ENCODE measurements at regions not wholly inside any gene's neighbourhood (a gene's known extent, or its start where the extent isn't known, plus 50 kb on each side); places are given as distances from the start of the nearest gene placed in this dataset.

GRCh38 chr20:50265245-50265946 is 74.8 kb downstream of the CEBPB start:
- no peak for TF ChIP-seq GATA3 (IDR thresholded peaks at IDR 0.05; ENCODE audit: low read depth, low read length)
- no peak for TF ChIP-seq GATA2 (IDR thresholded peaks at IDR 0.05; ENCODE audit: low read depth, low read length)

GRCh38 chr20:50266293-50267040 is 75.8 kb downstream of the CEBPB start:
- TF ChIP-seq GATA3 (IDR thresholded peaks at IDR 0.05; ENCODE audit: low read depth, low read length) (no peak), GATA2 (IDR thresholded peaks at IDR 0.05; ENCODE audit: low read depth, low read length) (no peak)

- TF ChIP-seq GATA3 (IDR thresholded peaks at IDR 0.05; ENCODE audit: low read depth, low read length) (no peak), GATA2 (IDR thresholded peaks at IDR 0.05; ENCODE audit: low read depth, low read length) (no peak)
Measured at GRCh38 chr20:50267041-50267865, 76.6 kb downstream of the CEBPB start.

- TF ChIP-seq GATA3 (IDR thresholded peaks at IDR 0.05; ENCODE audit: low read depth, low read length) = no peak
- no peak for TF ChIP-seq GATA2 (IDR thresholded peaks at IDR 0.05; ENCODE audit: low read depth, low read length)
Measured at GRCh38 chr20:50267866-50268219, 77.2 kb downstream of the CEBPB start.

- TF ChIP-seq GATA3 (IDR thresholded peaks at IDR 0.05; ENCODE audit: low read depth, low read length) (no peak), GATA2 (IDR thresholded peaks at IDR 0.05; ENCODE audit: low read depth, low read length) (no peak)
Measured at GRCh38 chr20:50269091-50270033, 78.7 kb downstream of the CEBPB start.

- no peak for TF ChIP-seq GATA3 (IDR thresholded peaks at IDR 0.05; ENCODE audit: low read depth, low read length)
- TF ChIP-seq GATA2 (IDR thresholded peaks at IDR 0.05; ENCODE audit: low read depth, low read length) = no peak
Measured at GRCh38 chr20:50270034-50270395, 79.4 kb downstream of the CEBPB start.

- TF ChIP-seq GATA3 (IDR thresholded peaks at IDR 0.05; ENCODE audit: low read depth, low read length) (no peak), GATA2 (IDR thresholded peaks at IDR 0.05; ENCODE audit: low read depth, low read length) (no peak)
Measured at GRCh38 chr20:50270569-50270968, 79.9 kb downstream of the CEBPB start.

GRCh38 chr20:50271176-50271575 is 80.5 kb downstream of the CEBPB start:
- TF ChIP-seq GATA2 (IDR thresholded peaks at IDR 0.05; ENCODE audit: low read depth, low read length) (no peak), GATA3 (IDR thresholded peaks at IDR 0.05; ENCODE audit: low read depth, low read length) (no peak)

- TF ChIP-seq GATA3 (IDR thresholded peaks at IDR 0.05; ENCODE audit: low read depth, low read length) = no peak
- no peak for TF ChIP-seq GATA2 (IDR thresholded peaks at IDR 0.05; ENCODE audit: low read depth, low read length)
Measured at GRCh38 chr20:50271612-50272011, 81.0 kb downstream of the CEBPB start.

- no peak for TF ChIP-seq GATA3 (IDR thresholded peaks at IDR 0.05; ENCODE audit: low read depth, low read length)
- TF ChIP-seq GATA2 (IDR thresholded peaks at IDR 0.05; ENCODE audit: low read depth, low read length) = no peak
Measured at GRCh38 chr20:50272030-50272723, 81.5 kb downstream of the CEBPB start.

- TF ChIP-seq GATA3 (IDR thresholded peaks at IDR 0.05; ENCODE audit: low read depth, low read length) = no peak
- no peak for TF ChIP-seq GATA2 (IDR thresholded peaks at IDR 0.05; ENCODE audit: low read depth, low read length)
Measured at GRCh38 chr20:50272724-50273446, 82.3 kb downstream of the CEBPB start.
